HepG2 (cell line): ENCODE measurements at regions not wholly inside any gene's neighbourhood (a gene's known extent, or its start where the extent isn't known, plus 50 kb on each side); places are given as distances from the start of the nearest gene placed in this dataset.

ENCODE experiments used
- ATAC-seq: fragments of 200-7000 bp; cut with Tn5 transposase; 3 replicates; pipeline ENCODE4 v1.9.1; 2020; ENCODE audit warnings: mild to moderate bottlenecking, moderate library complexity
- BruUV-seq: library from RNA; stranded (reverse); fragments of 400-500 nt; replicated peaks from 2 replicates; lab custom pipeline; 2021; lab: Mats Ljungman, UMichigan
- CTCF ChIA-PET: fragments of 300-600 bp; formaldehyde crosslinking; extraction: SDS; loops from one replicate; lab custom pipeline; 2021; ENCODE audit warnings: low total read pairs, inconsistent platforms, low intra/inter-chr PET ratio; lab: Yijun Ruan, JAX
- POLR2A ChIA-PET: fragments of 350-600 bp; sonication (Branson Sonifier 250); formaldehyde crosslinking; loops from one replicate; lab custom pipeline; 2020; ENCODE audit warnings: antibody characterized with exemption, inconsistent platforms; lab: Yijun Ruan, JAX
- DNase-seq: peaks from one replicate; pipeline ENCODE4 v3.0.0-alpha.2; 2015; ENCODE audit warnings: low spot score
- FAIRE-seq: peaks from 3 replicates; lab custom pipeline; 2011; peaks lifted over from hg19 to GRCh38; lab: Jason Lieb, UNC
- H2AFZ ChIP-seq: one replicate; pipeline ENCODE4 v1.6.1; 2011; ENCODE audit warnings: low read length, inconsistent platforms
- H3K27ac ChIP-seq: fragments of 300-600 bp; 3 replicates; pipeline ENCODE4 v1.8.0; 2011; ENCODE audit warnings: mixed run types, mild to moderate bottlenecking, mixed read lengths, low read length, inconsistent platforms; ENCODE audit not compliant: insufficient read depth; ENCODE audit errors: extremely low read length
- H3K27me3 ChIP-seq, 2 experiments: fragments of 200-600 bp in 1 of 2; 2 replicates in 1 of 2; 3 replicates in 1 of 2; pipeline versions ENCODE4 v1.6.0 to v1.8.0; 2011; ENCODE audit warnings: low read length in 2 of 2, mild to moderate bottlenecking in 2 of 2, moderate library complexity in 2 of 2, inconsistent platforms in 1 of 2; ENCODE audit not compliant: insufficient read depth in 2 of 2, control insufficient read depth in 1 of 2
- H3K36me3 ChIP-seq, 2 experiments: fragments of 200-600 bp in 1 of 2; replicated peaks in 1 of 2; 2 replicates in 1 of 2; 3 replicates in 1 of 2; pipeline versions ENCODE4 v1.5.1 to v1.8.0; 2011; ENCODE audit warnings: low read length in 2 of 2, inconsistent platforms in 1 of 2; ENCODE audit not compliant: insufficient read depth in 2 of 2, control insufficient read depth in 1 of 2
- H3K4me1 ChIP-seq: 2 replicates; pipeline ENCODE4 v1.5.1; 2012; ENCODE audit warnings: low read length, inconsistent platforms; ENCODE audit not compliant: insufficient read depth
- H3K4me2 ChIP-seq: 2 replicates; pipeline ENCODE4 v1.6.0; 2011; ENCODE audit warnings: low read depth, low read length, inconsistent platforms
- H3K4me3 ChIP-seq, 3 experiments: fragments of 200-600 bp in 1 of 3; sonication (generic), shearing (Covaris generic) in 1 of 3; replicated peaks in 1 of 3; 2 replicates each; pipeline ENCODE4 v1.5.1; 2011 to 2016; ENCODE audit warnings: low read length in 3 of 3, inconsistent platforms in 2 of 3, low read depth in 2 of 3, mild to moderate bottlenecking in 2 of 3, control low read depth in 1 of 3, mixed read lengths in 1 of 3; ENCODE audit not compliant: insufficient read depth in 1 of 3
- H3K79me2 ChIP-seq: one replicate; pipeline ENCODE4 v1.6.1; 2011; ENCODE audit warnings: low read length, inconsistent platforms; ENCODE audit not compliant: insufficient read depth
- H3K9ac ChIP-seq: 2 replicates; pipeline ENCODE4 v1.6.0; 2011; ENCODE audit warnings: mild to moderate bottlenecking, low read depth, low read length, inconsistent platforms; ENCODE audit not compliant: insufficient read depth
- H3K9me3 ChIP-seq: 2 replicates; pipeline ENCODE4 v1.5.1; 2012; ENCODE audit warnings: mild to moderate bottlenecking, low read length
- H4K20me1 ChIP-seq: 2 replicates; pipeline ENCODE4 v1.6.0; 2011; ENCODE audit warnings: inconsistent platforms, mild to moderate bottlenecking, low read length, moderate library complexity; ENCODE audit not compliant: insufficient read depth
- BRCA1 ChIP-seq: sonication (generic); formaldehyde crosslinking; IDR thresholded peaks from 2 replicates; pipeline ENCODE4 v1.4.0; 2020; ENCODE audit warnings: missing genetic modification reagents
- IKZF1 ChIP-seq: fragments of 450-650 bp; IDR thresholded peaks from 2 replicates; pipeline ENCODE4 v1.7.1; 2016
- PCBP1 ChIP-seq: fragments of 200-400 bp; formaldehyde crosslinking; IDR thresholded peaks from 2 replicates; pipeline ENCODE4 v1.6.1; 2017; ENCODE audit warnings: mild to moderate bottlenecking, low read depth, low read length, borderline replicate concordance
- REPIN1 ChIP-seq: sonication (generic); formaldehyde crosslinking; IDR thresholded peaks from 2 replicates; pipeline ENCODE4 v1.8.0; 2022; ENCODE audit warnings: missing genetic modification reagents, low read depth, mild to moderate bottlenecking, borderline replicate concordance
- SIX4 ChIP-seq: sonication (generic); formaldehyde crosslinking; IDR thresholded peaks from 2 replicates; pipeline ENCODE4 v1.4.0; 2020; ENCODE audit warnings: missing genetic modification reagents
- SRF ChIP-seq: IDR thresholded peaks from 2 replicates; pipeline ENCODE4 v1.6.1; 2011; ENCODE audit warnings: mild to moderate bottlenecking, low read depth, low read length, moderate library complexity
- ZFP1 ChIP-seq: IDR thresholded peaks from 2 replicates; pipeline ENCODE4 v1.6.1; 2016
- ZNF883 ChIP-seq: sonication (generic); formaldehyde crosslinking; IDR thresholded peaks from 2 replicates; pipeline ENCODE4 v1.5.1; 2020; ENCODE audit warnings: mild to moderate bottlenecking, missing genetic modification reagents; ENCODE audit errors: not compliant biosample characterization
- WGBS: methylation state at CpG from one replicate; pipeline ENCODE4 v1.1.6; 2017; ENCODE audit warnings: low lambda C conversion rate; 5-methylcytosine and 5-hydroxymethylcytosine counted together
- in situ Hi-C: cut with HindIII; loops from 2 replicates; pipeline ENCODE4 v1.10.0; 2017; ENCODE audit warnings: low pct_unique_long_range_greater_than_20kb; ENCODE audit not compliant: extremely low pct_ligation_motif_present
- intact Hi-C: fragments of 100-400 bp; cut with micrococcal nuclease; formaldehyde crosslinking; loops from one replicate; pipeline ENCODE4 v1.10.0; 2022; ENCODE audit not compliant: unreplicated experiment
- TF ChIP-seq, protein P1 (sequence below): sonication (generic); formaldehyde crosslinking; IDR thresholded peaks from 2 replicates; pipeline ENCODE4 v1.4.0; 2020; ENCODE audit warnings: mild to moderate bottlenecking, missing genetic modification reagents

DNA sequence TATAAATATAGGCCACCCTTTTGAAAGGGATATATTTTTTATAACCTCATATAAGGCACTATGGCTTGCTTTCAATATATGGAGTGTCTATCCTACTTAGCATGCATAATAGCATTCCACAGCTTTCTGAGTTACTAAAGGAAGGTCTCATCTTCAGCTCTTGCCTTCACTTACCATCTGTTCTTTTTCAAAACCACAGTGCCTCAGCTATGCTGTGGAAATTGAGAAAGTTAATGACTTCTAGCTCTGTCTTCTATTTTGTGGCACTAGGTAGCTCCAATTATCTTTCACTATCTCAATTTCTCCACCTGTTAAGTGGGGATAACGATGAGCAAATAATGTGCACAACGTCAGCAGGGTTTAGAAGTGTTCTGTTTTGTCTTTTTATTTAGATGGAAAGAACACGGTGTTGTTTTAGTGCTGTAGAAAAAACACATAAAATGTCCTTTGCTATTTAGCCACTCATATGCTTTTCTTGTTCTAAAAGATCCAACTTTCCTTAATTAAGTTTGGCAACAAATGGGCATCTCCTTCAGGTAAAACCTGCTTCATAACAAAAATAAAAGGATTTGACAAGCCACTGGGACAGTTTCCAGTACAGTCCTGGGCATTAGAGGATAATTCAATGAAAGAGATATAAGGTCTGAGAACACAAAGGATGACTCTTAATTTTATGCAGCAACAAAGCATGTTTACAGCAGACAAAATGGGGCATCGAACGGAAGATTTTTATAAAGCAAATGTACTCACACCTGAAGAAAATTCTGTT, 462.0 kb upstream of the SYT1 start:
- Histone ChIP-seq H3K27ac (no peak overlapping the region), H4K20me1 (no peaks in the 10 kb centered on the region), H3K4me2 (no peak overlapping the region), H3K27me3 (no peaks in the 10 kb centered on the region; a peak in 1 of 5 replicates), H3K9me3 (no peaks in the 10 kb centered on the region), H3K4me3 (no peak overlapping the region), H3K9ac (no peak overlapping the region), H2AFZ (no peak overlapping the region), H3K79me2 (no peaks in the 10 kb centered on the region), H3K4me1 (no peaks in the 10 kb centered on the region), H3K36me3 (no peaks in the 10 kb centered on the region)
- CTCF ChIA-PET, result no interaction called here
- POLR2A ChIA-PET, result no interaction called here
- in situ Hi-C loops, result no loop called here
- TF ChIP-seq IKZF1 (no peak), REPIN1 (CRISPR knock-in tag) (no peak), PCBP1 (no peak)
- TF ChIP-seq, protein P1, sequence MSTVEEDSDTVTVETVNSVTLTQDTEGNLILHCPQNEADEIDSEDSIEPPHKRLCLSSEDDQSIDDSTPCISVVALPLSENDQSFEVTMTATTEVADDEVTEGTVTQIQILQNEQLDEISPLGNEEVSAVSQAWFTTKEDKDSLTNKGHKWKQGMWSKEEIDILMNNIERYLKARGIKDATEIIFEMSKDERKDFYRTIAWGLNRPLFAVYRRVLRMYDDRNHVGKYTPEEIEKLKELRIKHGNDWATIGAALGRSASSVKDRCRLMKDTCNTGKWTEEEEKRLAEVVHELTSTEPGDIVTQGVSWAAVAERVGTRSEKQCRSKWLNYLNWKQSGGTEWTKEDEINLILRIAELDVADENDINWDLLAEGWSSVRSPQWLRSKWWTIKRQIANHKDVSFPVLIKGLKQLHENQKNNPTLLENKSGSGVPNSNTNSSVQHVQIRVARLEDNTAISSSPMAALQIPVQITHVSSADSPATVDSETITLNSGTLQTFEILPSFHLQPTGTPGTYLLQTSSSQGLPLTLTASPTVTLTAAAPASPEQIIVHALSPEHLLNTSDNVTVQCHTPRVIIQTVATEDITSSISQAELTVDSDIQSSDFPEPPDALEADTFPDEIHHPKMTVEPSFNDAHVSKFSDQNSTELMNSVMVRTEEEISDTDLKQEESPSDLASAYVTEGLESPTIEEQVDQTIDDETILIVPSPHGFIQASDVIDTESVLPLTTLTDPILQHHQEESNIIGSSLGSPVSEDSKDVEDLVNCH (CRISPR knock-in tag), result no peak
- DNase-seq, result no peak
- intact Hi-C loops, result no loop called here
- ATAC-seq, result no peak
- BruUV-seq, result no TSS peak
- no peak for FAIRE-seq
- 18% methylated on average over 5 of the region's 5 CpGs for WGBS

DNA sequence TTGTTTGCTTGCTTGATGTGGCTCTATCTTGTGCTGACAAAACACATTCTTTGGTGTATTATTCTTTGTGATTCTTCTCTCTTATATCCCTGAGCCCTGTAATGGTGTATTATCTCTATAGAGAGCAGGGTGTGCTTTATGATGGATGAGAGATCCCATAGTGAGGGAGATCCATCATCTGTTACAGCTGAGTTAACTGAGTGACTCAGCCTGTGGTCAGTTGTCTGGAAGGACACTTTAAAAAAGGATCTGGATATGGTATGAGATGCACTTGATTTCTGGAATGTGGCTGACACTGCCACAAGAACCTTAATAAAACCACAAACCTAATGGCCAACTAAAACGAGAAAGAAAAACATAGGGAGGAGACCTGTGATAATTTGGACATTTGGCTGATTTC, 461.4 kb upstream of the SYT1 start:
- Histone ChIP-seq H3K79me2 (no peaks in the 10 kb centered on the region), H3K9me3 (no peaks in the 10 kb centered on the region), H3K36me3 (no peaks in the 10 kb centered on the region), H2AFZ (no peak overlapping the region), H3K27ac (no peak overlapping the region), H4K20me1 (no peaks in the 10 kb centered on the region), H3K27me3 (no peaks in the 10 kb centered on the region; a peak in 1 of 5 replicates), H3K4me3 (no peak overlapping the region), H3K4me2 (no peak overlapping the region), H3K9ac (no peak overlapping the region), H3K4me1 (no peaks in the 10 kb centered on the region)
- ChIA-PET CTCF (no interaction called here), POLR2A (no interaction called here)
- no peak for FAIRE-seq
- no peak for ATAC-seq
- WGBS, result 0% methylated on average over 1 of the region's 1 CpG
- intact Hi-C loops, result no loop called here
- BruUV-seq, result no TSS peak
- in situ Hi-C loops, result no loop called here
- TF ChIP-seq BRCA1 (CRISPR knock-in tag), result no peak
- TF ChIP-seq SIX4 (CRISPR knock-in tag), result no peak
- TF ChIP-seq ZFP1, result no peak
- TF ChIP-seq ZNF883 (CRISPR knock-in tag), result no peak
- no peak for TF ChIP-seq SRF
- DNase-seq, result no peak
